ENCODE measurements at regions not wholly inside any gene's neighbourhood (a gene's known extent, or its start where the extent isn't known, plus 50 kb on each side); places are given as distances from the start of the nearest gene placed in this dataset.

DNA sequence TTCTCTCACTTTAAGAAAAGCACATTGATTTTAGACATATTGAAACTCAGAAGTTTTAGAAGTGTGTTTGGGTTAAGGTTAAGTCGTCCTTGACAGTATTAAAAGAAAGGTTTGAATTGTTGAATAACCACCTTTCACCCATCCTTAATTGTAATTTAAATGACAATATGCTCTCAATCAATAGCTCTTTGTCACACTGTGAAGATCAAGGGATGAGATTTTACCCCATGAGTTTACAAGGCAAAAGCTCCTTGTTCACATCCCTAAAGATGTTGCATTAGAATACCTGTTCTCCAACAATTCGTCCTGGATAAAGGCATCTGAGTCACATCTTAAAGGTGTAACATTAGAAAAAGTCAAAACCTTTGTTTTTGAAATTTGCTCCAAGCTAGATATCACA, 220.4 kb upstream of the MDFIC2 start:
- intact Hi-C loops (cut with micrococcal nuclease): loop anchor here (5.0 kb wide), 1 partner anchor 1119 kb away; no protein-coding TSS in a partner anchor
- RAD21 ChIA-PET (ENCODE audit: low non-redundant PET in 1 of 2, low total read pairs in 2 of 2, uncharacterized antibody in 2 of 2, unreplicated experiment in 2 of 2): no interaction called here

More for the DNA sequence above, 220.4 kb upstream of the MDFIC2 start:
- Histone ChIP-seq H3K36me3 (ENCODE audit: control insufficient read depth in 1 of 2, insufficient read depth in 2 of 2, low read length in 2 of 2) (no peaks in the 10 kb centered on the region), H3K27me3 (ENCODE audit: insufficient read depth, low read length) (no peaks in the 10 kb centered on the region; the same call in 1 of the 2 replicates), H2AFZ (ENCODE audit: low read depth, low read length, poor library complexity, severe bottlenecking) (no peak overlapping the region), H3K4me2 (ENCODE audit: low read length) (no peak overlapping the region), H3K4me3 (replicated peaks in 1 of 2; ENCODE audit: low read depth in 1 of 2, low read length in 2 of 2) (no peak overlapping the region), H3K9me2 (ENCODE audit: insufficient read depth) (no peaks in the 10 kb centered on the region), H4K20me1 (ENCODE audit: insufficient read depth) (no peaks in the 10 kb centered on the region; the same call in 1 of the 2 replicates), H3K79me2 (ENCODE audit: insufficient read depth, low read length) (no peaks in the 10 kb centered on the region), H3K9me3 (ENCODE audit: control insufficient read depth in 1 of 2, insufficient read depth in 1 of 2, low read depth in 1 of 2, low read length in 2 of 2) (no peaks in the 10 kb centered on the region), H3K4me1 (ENCODE audit: control insufficient read depth in 1 of 2, insufficient read depth in 2 of 2, low read length in 2 of 2) (no peaks in the 10 kb centered on the region), H3K9ac (ENCODE audit: low read length) (no peak overlapping the region), H3K27ac (ENCODE audit: low read depth, low read length) (no peak overlapping the region)
- ATAC-seq: no peak
- BruUV-seq (replicated peaks): no TSS peak
- ChIA-PET CTCF (interaction anchor here (1.4 kb wide), 1 partner anchor 18 kb away, joined by 4 read pairs; no protein-coding TSS in a partner anchor), POLR2A (no interaction called here)
- no peak for TF ChIP-seq YY1 (IDR thresholded peaks at IDR 0.05; ENCODE audit: extremely low read depth, insufficient replicate concordance, low read depth, low read length)
- no peak for TF ChIP-seq ZFX (IDR thresholded peaks at IDR 0.05)
- TF ChIP-seq SIN3A (IDR thresholded peaks at IDR 0.05; ENCODE audit: low read depth): no peak
- no peak for TF ChIP-seq TCF7L2 (IDR thresholded peaks at IDR 0.05; ENCODE audit: borderline replicate concordance, extremely low read depth, insufficient read depth, insufficient read length)
- TF ChIP-seq, protein P1, sequence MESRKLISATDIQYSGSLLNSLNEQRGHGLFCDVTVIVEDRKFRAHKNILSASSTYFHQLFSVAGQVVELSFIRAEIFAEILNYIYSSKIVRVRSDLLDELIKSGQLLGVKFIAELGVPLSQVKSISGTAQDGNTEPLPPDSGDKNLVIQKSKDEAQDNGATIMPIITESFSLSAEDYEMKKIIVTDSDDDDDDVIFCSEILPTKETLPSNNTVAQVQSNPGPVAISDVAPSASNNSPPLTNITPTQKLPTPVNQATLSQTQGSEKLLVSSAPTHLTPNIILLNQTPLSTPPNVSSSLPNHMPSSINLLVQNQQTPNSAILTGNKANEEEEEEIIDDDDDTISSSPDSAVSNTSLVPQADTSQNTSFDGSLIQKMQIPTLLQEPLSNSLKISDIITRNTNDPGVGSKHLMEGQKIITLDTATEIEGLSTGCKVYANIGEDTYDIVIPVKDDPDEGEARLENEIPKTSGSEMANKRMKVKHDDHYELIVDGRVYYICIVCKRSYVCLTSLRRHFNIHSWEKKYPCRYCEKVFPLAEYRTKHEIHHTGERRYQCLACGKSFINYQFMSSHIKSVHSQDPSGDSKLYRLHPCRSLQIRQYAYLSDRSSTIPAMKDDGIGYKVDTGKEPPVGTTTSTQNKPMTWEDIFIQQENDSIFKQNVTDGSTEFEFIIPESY (IDR thresholded peaks at IDR 0.05; ENCODE audit: extremely low read depth, insufficient replicate concordance, low read length): no peak
- TF ChIP-seq EZH2 (IDR thresholded peaks at IDR 0.05): no peak
- no peak for TF ChIP-seq CEBPB (IDR thresholded peaks at IDR 0.05; ENCODE audit: low read depth)
- no peak for TF ChIP-seq ELF1 (IDR thresholded peaks at IDR 0.05; ENCODE audit: borderline replicate concordance, low read depth)
- TF ChIP-seq RAD21 (IDR thresholded peaks at IDR 0.05; ENCODE audit: low read depth): no peak
- TF ChIP-seq, protein P2, sequence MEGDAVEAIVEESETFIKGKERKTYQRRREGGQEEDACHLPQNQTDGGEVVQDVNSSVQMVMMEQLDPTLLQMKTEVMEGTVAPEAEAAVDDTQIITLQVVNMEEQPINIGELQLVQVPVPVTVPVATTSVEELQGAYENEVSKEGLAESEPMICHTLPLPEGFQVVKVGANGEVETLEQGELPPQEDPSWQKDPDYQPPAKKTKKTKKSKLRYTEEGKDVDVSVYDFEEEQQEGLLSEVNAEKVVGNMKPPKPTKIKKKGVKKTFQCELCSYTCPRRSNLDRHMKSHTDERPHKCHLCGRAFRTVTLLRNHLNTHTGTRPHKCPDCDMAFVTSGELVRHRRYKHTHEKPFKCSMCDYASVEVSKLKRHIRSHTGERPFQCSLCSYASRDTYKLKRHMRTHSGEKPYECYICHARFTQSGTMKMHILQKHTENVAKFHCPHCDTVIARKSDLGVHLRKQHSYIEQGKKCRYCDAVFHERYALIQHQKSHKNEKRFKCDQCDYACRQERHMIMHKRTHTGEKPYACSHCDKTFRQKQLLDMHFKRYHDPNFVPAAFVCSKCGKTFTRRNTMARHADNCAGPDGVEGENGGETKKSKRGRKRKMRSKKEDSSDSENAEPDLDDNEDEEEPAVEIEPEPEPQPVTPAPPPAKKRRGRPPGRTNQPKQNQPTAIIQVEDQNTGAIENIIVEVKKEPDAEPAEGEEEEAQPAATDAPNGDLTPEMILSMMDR (IDR thresholded peaks at IDR 0.05 in 2 of 3, conservative IDR thresholded peaks at IDR 0.05 in 1 of 3; ENCODE audit: borderline replicate concordance in 1 of 3, insufficient read depth in 1 of 3, low read depth in 2 of 3, low read length in 2 of 3): no peak
- TF ChIP-seq, protein P3, sequence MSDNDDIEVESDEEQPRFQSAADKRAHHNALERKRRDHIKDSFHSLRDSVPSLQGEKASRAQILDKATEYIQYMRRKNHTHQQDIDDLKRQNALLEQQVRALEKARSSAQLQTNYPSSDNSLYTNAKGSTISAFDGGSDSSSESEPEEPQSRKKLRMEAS (IDR thresholded peaks at IDR 0.05): no peak
- TF ChIP-seq POLR2A (IDR thresholded peaks at IDR 0.05; ENCODE audit: borderline replicate concordance, extremely low read depth, insufficient read depth, insufficient read length): no peak
- no peak for TF ChIP-seq SP1 (IDR thresholded peaks at IDR 0.05; ENCODE audit: low read depth)
- no peak for TF ChIP-seq ZNF274 (IDR thresholded peaks at IDR 0.05; ENCODE audit: low read depth, low read length)
- no peak for DNase-seq (ENCODE audit: low read depth, low spot score)
